BLaER1 (cell line): ENCODE measurements at regions not wholly inside any gene's neighbourhood (a gene's known extent, or its start where the extent isn't known, plus 50 kb on each side); places are given as distances from the start of the nearest gene placed in this dataset.

Source experiments
- H3K27ac ChIP-seq: shearing (Covaris generic); formaldehyde crosslinking; 2 replicates; pipeline ENCODE4 v1.8.1; 2022
- H3K27me3 ChIP-seq: shearing (Covaris generic); formaldehyde crosslinking; 2 replicates; pipeline ENCODE4 v1.8.1; 2022
- H3K36me3 ChIP-seq: shearing (Covaris generic); formaldehyde crosslinking; 2 replicates; pipeline ENCODE4 v1.8.1; 2022
- H3K4me1 ChIP-seq: shearing (Covaris generic); formaldehyde crosslinking; 2 replicates; pipeline ENCODE4 v1.8.1; 2022
- H3K4me2 ChIP-seq: shearing (Covaris generic); formaldehyde crosslinking; 2 replicates; pipeline ENCODE4 v1.8.1; 2022
- H3K4me3 ChIP-seq: shearing (Covaris generic); formaldehyde crosslinking; 2 replicates; pipeline ENCODE4 v1.8.1; 2022
- H3K9ac ChIP-seq: shearing (Covaris generic); formaldehyde crosslinking; 2 replicates; pipeline ENCODE4 v1.8.1; 2022
- H3K9me3 ChIP-seq: shearing (Covaris generic); formaldehyde crosslinking; 2 replicates; pipeline ENCODE4 v1.8.1; 2022
- H4K20me1 ChIP-seq: shearing (Covaris generic); formaldehyde crosslinking; 2 replicates; pipeline ENCODE4 v1.8.1; 2022
- Cebpa-rat ChIP-seq: shearing (Covaris generic); IDR thresholded peaks from 2 replicates; pipeline ENCODE4 v1.8.1; 2022

GRCh38 chr5:54904425-54904824 lies 81.0 kb downstream of the ESM1 start:
- TF ChIP-seq Cebpa-rat = no peak
- H4K20me1 ChIP-seq = no peaks in the 10 kb centered on the region
- H3K9me3 ChIP-seq = no peaks in the 10 kb centered on the region
- H3K4me3 ChIP-seq = no peak overlapping the region
- H3K4me2 ChIP-seq = peak overlapping the region; percentile 78
- H3K27ac ChIP-seq = no peak overlapping the region
- no peaks in the 10 kb centered on the region for H3K36me3 ChIP-seq
- no peaks in the 10 kb centered on the region for H3K27me3 ChIP-seq
- peaks cover 89% of the 10 kb centered on the region for H3K4me1 ChIP-seq
- H3K9ac ChIP-seq = no peak overlapping the region

GRCh38 chr5:54902791-54903473 lies 82.5 kb downstream of the ESM1 start:
- H3K27ac ChIP-seq = no peak overlapping the region
- H3K4me2 ChIP-seq = peak overlapping the region; percentile 78
- peak; percentile 80 for TF ChIP-seq Cebpa-rat
- H3K27me3 ChIP-seq = no peaks in the 10 kb centered on the region
- H3K9me3 ChIP-seq = no peaks in the 10 kb centered on the region
- H3K9ac ChIP-seq = no peak overlapping the region
- H3K4me1 ChIP-seq = peaks cover 74% of the 10 kb centered on the region
- H4K20me1 ChIP-seq = no peaks in the 10 kb centered on the region
- peak overlapping the region; percentile 3; the same call in 1 of the 2 replicates for H3K4me3 ChIP-seq
- H3K36me3 ChIP-seq = no peaks in the 10 kb centered on the region

GRCh38 chr5:54900984-54901725 lies 84.2 kb downstream of the ESM1 start:
- TF ChIP-seq Cebpa-rat = no peak
- Histone ChIP-seq H3K9ac (no peak overlapping the region), H3K27me3 (no peaks in the 10 kb centered on the region), H3K4me3 (no peak overlapping the region), H3K4me2 (peak overlapping the region; percentile 78), H3K4me1 (peaks cover 56% of the 10 kb centered on the region), H4K20me1 (no peaks in the 10 kb centered on the region), H3K9me3 (no peaks in the 10 kb centered on the region), H3K27ac (no peak overlapping the region), H3K36me3 (no peaks in the 10 kb centered on the region)

- no peak overlapping the region for H3K4me2 ChIP-seq
- no peaks in the 10 kb centered on the region for H3K9me3 ChIP-seq
- no peak overlapping the region for H3K4me3 ChIP-seq
- no peak overlapping the region for H3K27ac ChIP-seq
- no peaks in the 10 kb centered on the region for H3K36me3 ChIP-seq
- peaks cover 18% of the 10 kb centered on the region for H3K4me1 ChIP-seq
- no peaks in the 10 kb centered on the region for H4K20me1 ChIP-seq
- TF ChIP-seq Cebpa-rat = no peak
- no peaks in the 10 kb centered on the region for H3K27me3 ChIP-seq
- H3K9ac ChIP-seq = no peak overlapping the region
Observed at GRCh38 chr5:54897001-54897400, 88.4 kb downstream of the ESM1 start.

GRCh38 chr5:54895816-54896341 lies 89.5 kb downstream of the ESM1 start:
- Histone ChIP-seq H3K4me1 (peaks cover 13% of the 10 kb centered on the region), H3K9me3 (no peaks in the 10 kb centered on the region), H3K4me3 (no peak overlapping the region), H4K20me1 (no peaks in the 10 kb centered on the region), H3K36me3 (no peaks in the 10 kb centered on the region), H3K27ac (no peak overlapping the region), H3K27me3 (no peaks in the 10 kb centered on the region), H3K9ac (no peak overlapping the region), H3K4me2 (0 out of 2 replicates have a peak overlapping the region, but pooled peaks have one; percentile 3)
- no peak for TF ChIP-seq Cebpa-rat

- Histone ChIP-seq H3K9me3 (no peaks in the 10 kb centered on the region), H3K27me3 (no peaks in the 10 kb centered on the region), H3K4me1 (peaks cover 14% of the 10 kb centered on the region), H3K36me3 (no peaks in the 10 kb centered on the region), H4K20me1 (no peaks in the 10 kb centered on the region), H3K9ac (no peak overlapping the region), H3K4me3 (no peak overlapping the region), H3K4me2 (0 out of 2 replicates have a peak overlapping the region, but pooled peaks have one; percentile 3), H3K27ac (no peak overlapping the region)
- TF ChIP-seq Cebpa-rat = no peak
Observed at GRCh38 chr5:54894957-54895815, 90.2 kb downstream of the ESM1 start.

GRCh38 chr5:54889826-54890225 lies 95.6 kb downstream of the ESM1 start:
- H3K36me3 ChIP-seq = no peaks in the 10 kb centered on the region
- peaks cover 15% of the 10 kb centered on the region for H3K27me3 ChIP-seq
- H3K4me2 ChIP-seq = peak overlapping the region; percentile 69
- H3K27ac ChIP-seq = no peak overlapping the region
- peaks cover 29% of the 10 kb centered on the region for H3K4me1 ChIP-seq
- no peaks in the 10 kb centered on the region for H4K20me1 ChIP-seq
- peaks cover 10% of the 10 kb centered on the region for H3K9me3 ChIP-seq
- no peak overlapping the region for H3K9ac ChIP-seq
- no peak for TF ChIP-seq Cebpa-rat
- H3K4me3 ChIP-seq = no peak overlapping the region

- no peak overlapping the region for H3K27ac ChIP-seq
- no peak overlapping the region for H3K4me3 ChIP-seq
- H3K4me2 ChIP-seq = no peak overlapping the region
- no peak for TF ChIP-seq Cebpa-rat
- H3K9ac ChIP-seq = no peak overlapping the region
- H3K27me3 ChIP-seq = peaks cover 36% of the 10 kb centered on the region
- peaks cover 32% of the 10 kb centered on the region for H3K9me3 ChIP-seq
- no peaks in the 10 kb centered on the region for H4K20me1 ChIP-seq
- peaks cover 29% of the 10 kb centered on the region for H3K4me1 ChIP-seq
- no peaks in the 10 kb centered on the region for H3K36me3 ChIP-seq
Observed at GRCh38 chr5:54887663-54888062, 97.7 kb downstream of the ESM1 start.

- no peaks in the 10 kb centered on the region for H3K36me3 ChIP-seq
- no peak overlapping the region for H3K4me2 ChIP-seq
- H3K9me3 ChIP-seq = peaks cover 32% of the 10 kb centered on the region
- H3K27ac ChIP-seq = no peak overlapping the region
- no peak overlapping the region for H3K9ac ChIP-seq
- H3K4me3 ChIP-seq = no peak overlapping the region
- H3K27me3 ChIP-seq = peaks cover 44% of the 10 kb centered on the region
- H4K20me1 ChIP-seq = no peaks in the 10 kb centered on the region
- peaks cover 29% of the 10 kb centered on the region for H3K4me1 ChIP-seq
- TF ChIP-seq Cebpa-rat = no peak
Observed at GRCh38 chr5:54886866-54887265, 98.5 kb downstream of the ESM1 start.
